ENCODE measurements at regions not wholly inside any gene's neighbourhood (a gene's known extent, or its start where the extent isn't known, plus 50 kb on each side); places are given as distances from the start of the nearest gene placed in this dataset.

- TF ChIP-seq CTCF (IDR thresholded peaks at IDR 0.05), result no peak
- no peak overlapping the region for H3K4me3 ChIP-seq
- no peak overlapping the region for H3K27ac ChIP-seq
- DNase-seq (ENCODE audit: low spot score), result no peak
Observed at GRCh38 chr15:60228101-60228500, 169.7 kb downstream of the ANXA2 start.

GRCh38 chr15:60228619-60229018 lies 169.2 kb downstream of the ANXA2 start:
- H3K27ac ChIP-seq, result no peak overlapping the region
- H3K4me3 ChIP-seq, result no peak overlapping the region
- TF ChIP-seq CTCF (IDR thresholded peaks at IDR 0.05), result no peak
- no peak for DNase-seq (ENCODE audit: low spot score)

- no peak for TF ChIP-seq CTCF (IDR thresholded peaks at IDR 0.05)
- no peak overlapping the region for H3K4me3 ChIP-seq
- DNase-seq (ENCODE audit: low spot score), result no peak
- H3K27ac ChIP-seq, result no peak overlapping the region
Observed at GRCh38 chr15:60235951-60236710, 161.7 kb downstream of the ANXA2 start.

GRCh38 chr15:60237446-60237845 lies 160.3 kb downstream of the ANXA2 start:
- Histone ChIP-seq H3K27ac (no peak overlapping the region), H3K4me3 (no peak overlapping the region)
- no peak for DNase-seq (ENCODE audit: low spot score)
- no peak for TF ChIP-seq CTCF (IDR thresholded peaks at IDR 0.05)

- Histone ChIP-seq H3K27ac (no peak overlapping the region), H3K4me3 (no peak overlapping the region)
- TF ChIP-seq CTCF (IDR thresholded peaks at IDR 0.05), result no peak
- DNase-seq (ENCODE audit: low spot score), result no peak
Observed at GRCh38 chr15:60243769-60244168, 154.0 kb downstream of the ANXA2 start.

GRCh38 chr15:60244813-60245212 lies 153.0 kb downstream of the ANXA2 start:
- Histone ChIP-seq H3K4me3 (no peak overlapping the region), H3K27ac (no peak overlapping the region)
- DNase-seq (ENCODE audit: low spot score), result no peak
- no peak for TF ChIP-seq CTCF (IDR thresholded peaks at IDR 0.05)

- Histone ChIP-seq H3K27ac (no peak overlapping the region), H3K4me3 (no peak overlapping the region)
- DNase-seq (ENCODE audit: low spot score), result no peak
- no peak for TF ChIP-seq CTCF (IDR thresholded peaks at IDR 0.05)
Observed at GRCh38 chr15:60250316-60250715, 147.5 kb downstream of the ANXA2 start.
